Endodermal cell (in vitro differentiated cells): ENCODE measurements at regions not wholly inside any gene's neighbourhood (a gene's known extent, or its start where the extent isn't known, plus 50 kb on each side); places are given as distances from the start of the nearest gene placed in this dataset.

ENCODE experiments used
- DNase-seq: peaks from one replicate; pipeline ENCODE4 v3.0.0-alpha.2; 2017
- H3K27ac ChIP-seq: 2 replicates; pipeline ENCODE4 v1.5.1; 2013; ENCODE audit warnings: mild to moderate bottlenecking, low read depth, low read length, moderate library complexity
- H3K27me3 ChIP-seq: 2 replicates; pipeline ENCODE4 v1.6.1; 2013; ENCODE audit warnings: mild to moderate bottlenecking, low read length, moderate library complexity; ENCODE audit not compliant: insufficient read depth, control insufficient read depth, poor library complexity, severe bottlenecking
- H3K36me3 ChIP-seq: 2 replicates; pipeline ENCODE4 v1.7.0; 2013; ENCODE audit warnings: mild to moderate bottlenecking, low read length, moderate library complexity; ENCODE audit not compliant: control insufficient read depth, insufficient read depth
- H3K4me1 ChIP-seq: one replicate; pipeline ENCODE4 v1.7.0; 2013; ENCODE audit warnings: low read length; ENCODE audit not compliant: control insufficient read depth, insufficient read depth
- H3K4me3 ChIP-seq: 2 replicates; pipeline ENCODE4 v1.5.1; 2013; ENCODE audit warnings: mild to moderate bottlenecking, low read length, moderate library complexity
- H3K9ac ChIP-seq: 2 replicates; pipeline ENCODE4 v1.6.1; 2013; ENCODE audit warnings: mild to moderate bottlenecking, low read length, moderate library complexity; ENCODE audit not compliant: poor library complexity, severe bottlenecking; ENCODE audit errors: extremely low read depth
- H3K9me3 ChIP-seq: 2 replicates; pipeline ENCODE4 v1.6.1; 2013; ENCODE audit warnings: mild to moderate bottlenecking, low read length, moderate library complexity; ENCODE audit not compliant: control insufficient read depth
- H3K27ac Mint-ChIP-seq: 2 replicates; pipeline ENCODE4 v1.8.0; 2020; ENCODE audit warnings: mixed read lengths
- H3K27me3 Mint-ChIP-seq: 2 replicates; pipeline ENCODE4 v1.8.0; 2021; ENCODE audit warnings: mild to moderate bottlenecking, mixed read lengths; ENCODE audit not compliant: insufficient read depth
- H3K36me3 Mint-ChIP-seq: 2 replicates; pipeline ENCODE4 v1.8.0; 2020; ENCODE audit warnings: low read depth, mixed read lengths
- H3K4me1 Mint-ChIP-seq: 2 replicates; pipeline ENCODE4 v1.8.0; 2020; ENCODE audit warnings: mixed read lengths
- H3K4me3 Mint-ChIP-seq: 2 replicates; pipeline ENCODE4 v1.8.0; 2020; ENCODE audit warnings: mild to moderate bottlenecking, moderate library complexity, mixed read lengths
- H3K9me3 Mint-ChIP-seq: 2 replicates; pipeline ENCODE4 v1.8.0; 2020; ENCODE audit warnings: mild to moderate bottlenecking, mixed read lengths
- WGBS, 2 experiments: methylation state at CpG; one replicate each; pipeline versions ENCODE4 v1.1.5 to v1.1.7; 2013; ENCODE audit warnings: missing lambda C conversion rate in 2 of 2, mixed read lengths in 1 of 2; ENCODE audit not compliant: insufficient coverage in 1 of 2, insufficient read length in 1 of 2; 5-methylcytosine and 5-hydroxymethylcytosine counted together
- TF ChIP-seq, protein P1 (sequence below): fragments of 200-600 bp; sonication (generic); conservative IDR thresholded peaks from 2 replicates; pipeline ENCODE4 v1.5.0; 2021; ENCODE audit warnings: antibody characterized with exemption, mild to moderate bottlenecking

DNA sequence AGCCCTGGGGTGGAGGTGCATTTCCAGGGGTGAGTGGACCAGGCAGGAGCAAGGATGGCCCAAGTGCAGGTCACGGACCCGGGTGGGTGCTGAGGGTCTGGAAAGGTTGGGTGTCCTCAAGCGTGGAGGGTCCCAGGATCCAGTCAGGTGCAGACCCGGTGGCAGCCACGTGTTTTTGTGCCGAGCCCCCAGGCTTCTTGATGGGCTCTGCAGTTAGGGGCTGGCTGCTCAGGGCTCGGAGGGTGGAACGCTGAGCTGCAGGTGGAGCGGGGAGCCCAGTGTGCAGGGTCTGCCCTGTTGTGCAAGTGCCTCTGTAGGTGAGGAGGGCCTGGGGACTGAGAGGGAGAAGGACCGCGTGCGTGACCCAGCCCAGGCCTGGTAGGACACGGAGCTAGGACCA lies 70.9 kb upstream of the HLA-E start:
- TF ChIP-seq, protein P1, sequence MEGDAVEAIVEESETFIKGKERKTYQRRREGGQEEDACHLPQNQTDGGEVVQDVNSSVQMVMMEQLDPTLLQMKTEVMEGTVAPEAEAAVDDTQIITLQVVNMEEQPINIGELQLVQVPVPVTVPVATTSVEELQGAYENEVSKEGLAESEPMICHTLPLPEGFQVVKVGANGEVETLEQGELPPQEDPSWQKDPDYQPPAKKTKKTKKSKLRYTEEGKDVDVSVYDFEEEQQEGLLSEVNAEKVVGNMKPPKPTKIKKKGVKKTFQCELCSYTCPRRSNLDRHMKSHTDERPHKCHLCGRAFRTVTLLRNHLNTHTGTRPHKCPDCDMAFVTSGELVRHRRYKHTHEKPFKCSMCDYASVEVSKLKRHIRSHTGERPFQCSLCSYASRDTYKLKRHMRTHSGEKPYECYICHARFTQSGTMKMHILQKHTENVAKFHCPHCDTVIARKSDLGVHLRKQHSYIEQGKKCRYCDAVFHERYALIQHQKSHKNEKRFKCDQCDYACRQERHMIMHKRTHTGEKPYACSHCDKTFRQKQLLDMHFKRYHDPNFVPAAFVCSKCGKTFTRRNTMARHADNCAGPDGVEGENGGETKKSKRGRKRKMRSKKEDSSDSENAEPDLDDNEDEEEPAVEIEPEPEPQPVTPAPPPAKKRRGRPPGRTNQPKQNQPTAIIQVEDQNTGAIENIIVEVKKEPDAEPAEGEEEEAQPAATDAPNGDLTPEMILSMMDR = no peak
- 78 to 100% methylated on average over 2 to 13 of the region's 13 CpGs for WGBS, 2 experiments
- no peak for DNase-seq
- Mint-ChIP-seq H3K27me3 (peaks cover 70% of the 10 kb centered on the region), H3K9me3 (no peaks in the 10 kb centered on the region), H3K36me3 (no peaks in the 10 kb centered on the region), H3K27ac (no peak overlapping the region), H3K4me3 (no peak overlapping the region), H3K4me1 (no peaks in the 10 kb centered on the region)
- peaks cover 56% of the 10 kb centered on the region for H3K27me3 ChIP-seq
- no peak overlapping the region for H3K9ac ChIP-seq
- H3K4me1 ChIP-seq = no peaks in the 10 kb centered on the region
- H3K4me3 ChIP-seq = no peak overlapping the region
- H3K27ac ChIP-seq = no peak overlapping the region
- H3K9me3 ChIP-seq = no peaks in the 10 kb centered on the region
- no peaks in the 10 kb centered on the region for H3K36me3 ChIP-seq

DNA sequence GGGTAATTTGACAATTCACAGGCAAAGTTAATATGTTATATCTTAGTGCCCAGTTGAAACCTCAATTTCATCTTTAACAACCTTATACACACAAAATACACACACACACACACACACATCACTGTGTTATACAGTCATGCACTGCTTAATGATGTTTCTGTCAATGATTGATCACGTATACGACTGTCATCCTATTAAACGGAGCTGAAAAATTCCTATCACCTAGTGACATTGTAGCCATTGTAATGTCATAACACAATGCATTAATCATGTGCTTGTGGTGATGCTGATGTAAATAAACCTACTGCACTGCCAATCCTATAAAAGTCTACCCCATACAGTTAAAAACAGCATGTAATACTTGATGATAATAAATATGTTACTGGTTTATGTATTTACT lies 64.8 kb upstream of the HLA-E start:
- H3K36me3 ChIP-seq = no peaks in the 10 kb centered on the region
- H3K9ac ChIP-seq = no peak overlapping the region
- H3K27ac ChIP-seq = no peak overlapping the region
- H3K4me3 ChIP-seq = no peak overlapping the region
- TF ChIP-seq, protein P1 = no peak
- Mint-ChIP-seq H3K27ac (no peak overlapping the region), H3K4me1 (no peaks in the 10 kb centered on the region), H3K27me3 (peaks cover 64% of the 10 kb centered on the region), H3K4me3 (no peak overlapping the region), H3K36me3 (no peaks in the 10 kb centered on the region), H3K9me3 (no peaks in the 10 kb centered on the region)
- no peaks in the 10 kb centered on the region for H3K9me3 ChIP-seq
- no peak for DNase-seq
- 64% methylated on average over 3 of the region's 3 CpGs; no CpG with 5 or more reads in 1 of the 2 experiments for WGBS, 2 experiments
- H3K4me1 ChIP-seq = no peaks in the 10 kb centered on the region
- peaks cover 39% of the 10 kb centered on the region for H3K27me3 ChIP-seq
